PC-3 (cell line): ENCODE measurements at regions not wholly inside any gene's neighbourhood (a gene's known extent, or its start where the extent isn't known, plus 50 kb on each side); places are given as distances from the start of the nearest gene placed in this dataset.
"Not testable (repeated sequence)": the region's sequence is repeated elsewhere in the genome, so short reads cannot be mapped to it uniquely, and the experiment has no call there.

Experiments used
- ATAC-seq: fragments of 200-7000 bp; cut with Tn5 transposase; 2 replicates; pipeline ENCODE4 v1.9.1; 2020; ENCODE audit warnings: mild to moderate bottlenecking, moderate library complexity
- BruUV-seq: library from RNA; stranded (reverse); fragments of 400-500 nt; replicated peaks from 2 replicates; lab custom pipeline; 2021; lab: Mats Ljungman, UMichigan
- CTCF ChIA-PET: fragments of 300-600 bp; sonication (Branson Sonifier 250); formaldehyde crosslinking; loops from one replicate; lab custom pipeline; 2022; ENCODE audit warnings: antibody characterized with exemption; lab: Charles Lee
- POLR2A ChIA-PET: fragments of 300-600 bp; sonication (Branson Sonifier 250); formaldehyde crosslinking; loops from one replicate; lab custom pipeline; 2022; ENCODE audit warnings: antibody characterized with exemption; ENCODE audit not compliant: unreplicated experiment; lab: Charles Lee
- DNase-seq: peaks from one replicate; pipeline ENCODE4 v3.0.0-alpha.2; 2015
- H2AFZ ChIP-seq: fragments of 300-600 bp; sonication (generic); 2 replicates; pipeline ENCODE4 v1.6.0; 2016; ENCODE audit warnings: antibody characterized with exemption, low read length
- H3F3A ChIP-seq: fragments of 300-600 bp; sonication (generic); one replicate; pipeline ENCODE4 v1.6.0; 2017; ENCODE audit warnings: antibody characterized with exemption, low read length, control low read depth, mild to moderate bottlenecking; ENCODE audit not compliant: unreplicated experiment
- H3K27ac ChIP-seq: fragments of 300-600 bp; sonication (generic); 2 replicates; pipeline ENCODE4 v1.5.1; 2016; ENCODE audit warnings: mild to moderate bottlenecking, low read length
- H3K27me3 ChIP-seq: fragments of 300-600 bp; sonication (generic); 2 replicates; pipeline ENCODE4 v1.6.1; 2016; ENCODE audit warnings: low read length, mixed read lengths
- H3K36me3 ChIP-seq: fragments of 300-600 bp; sonication (generic); 2 replicates; pipeline ENCODE4 v1.6.1; 2016; ENCODE audit warnings: low read depth, mixed run types, low read length, mixed read lengths
- H3K4me1 ChIP-seq: fragments of 300-600 bp; sonication (generic); 2 replicates; pipeline ENCODE4 v1.5.1; 2016; ENCODE audit warnings: low read length; ENCODE audit not compliant: insufficient read depth
- H3K4me2 ChIP-seq: fragments of 300-600 bp; sonication (generic); 2 replicates; pipeline ENCODE4 v1.6.0; 2016; ENCODE audit warnings: low read length
- H3K4me3 ChIP-seq: fragments of 300-600 bp; sonication (generic); 2 replicates; pipeline ENCODE4 v1.5.1; 2016; ENCODE audit warnings: mild to moderate bottlenecking, low read length, mixed read lengths
- H3K79me2 ChIP-seq: fragments of 300-600 bp; sonication (generic); 2 replicates; pipeline ENCODE4 v1.6.1; 2017; ENCODE audit warnings: low read length, mixed read lengths
- H3K9ac ChIP-seq: fragments of 300-600 bp; sonication (generic); 2 replicates; pipeline ENCODE4 v1.6.0; 2016; ENCODE audit warnings: mild to moderate bottlenecking, low read length
- H3K9me2 ChIP-seq: fragments of 300-600 bp; sonication (generic); replicated peaks from 2 replicates; pipeline ENCODE4 v1.6.1; 2016; ENCODE audit warnings: mixed run types, low read length, mixed read lengths
- H3K9me3 ChIP-seq: fragments of 300-600 bp; sonication (generic); 2 replicates; pipeline ENCODE4 v1.6.1; 2016; ENCODE audit warnings: low read length, mixed read lengths
- H4K20me1 ChIP-seq: fragments of 300-600 bp; sonication (generic); 2 replicates; pipeline ENCODE4 v1.6.1; 2016; ENCODE audit warnings: low read length, mixed read lengths
- EZH2 ChIP-seq: fragments of 300-600 bp; sonication (generic); IDR thresholded peaks from one replicate; pipeline ENCODE4 v1.6.1; 2017; ENCODE audit warnings: antibody characterized with exemption, mild to moderate bottlenecking, low read length; ENCODE audit not compliant: unreplicated experiment
- EZH2phosphoT487 ChIP-seq: fragments of 300-600 bp; sonication (generic); IDR thresholded peaks from 2 replicates; pipeline ENCODE4 v1.6.1; 2018; ENCODE audit warnings: mild to moderate bottlenecking, antibody characterized with exemption, low read length, borderline replicate concordance
- intact Hi-C: fragments of 100-400 bp; cut with micrococcal nuclease; formaldehyde crosslinking; loops from 2 replicates; pipeline ENCODE4 v1.9.0; 2023
- TF ChIP-seq, protein P1 (sequence below): fragments of 300-600 bp; sonication (generic); conservative IDR thresholded peaks from 2 replicates; pipeline ENCODE4 v1.5.1; 2017; ENCODE audit warnings: antibody characterized with exemption, low read depth, mild to moderate bottlenecking, low read length

DNA sequence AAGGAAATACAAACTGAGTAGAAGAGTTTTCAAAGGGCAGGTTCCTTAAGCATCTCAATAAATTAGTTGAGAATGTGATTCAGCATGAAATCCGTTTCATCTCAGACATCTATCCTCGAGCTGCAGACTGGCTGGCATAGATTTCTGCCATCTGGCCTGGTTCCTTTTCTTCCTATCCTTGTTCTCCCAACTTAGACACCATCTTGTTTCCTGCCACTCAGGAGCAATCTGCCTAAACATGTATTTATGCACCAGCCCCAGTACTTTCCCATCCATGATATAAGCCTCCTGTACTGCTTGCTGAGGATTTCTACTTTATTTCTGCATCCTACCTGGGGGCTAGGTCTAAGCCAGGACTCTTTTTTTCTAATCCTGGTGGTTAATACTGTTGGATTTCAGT lies 359.1 kb upstream of the C11orf87 start:
- no peak for DNase-seq
- H3K36me3 ChIP-seq: no peaks in the 10 kb centered on the region
- ATAC-seq: no peak

DNA sequence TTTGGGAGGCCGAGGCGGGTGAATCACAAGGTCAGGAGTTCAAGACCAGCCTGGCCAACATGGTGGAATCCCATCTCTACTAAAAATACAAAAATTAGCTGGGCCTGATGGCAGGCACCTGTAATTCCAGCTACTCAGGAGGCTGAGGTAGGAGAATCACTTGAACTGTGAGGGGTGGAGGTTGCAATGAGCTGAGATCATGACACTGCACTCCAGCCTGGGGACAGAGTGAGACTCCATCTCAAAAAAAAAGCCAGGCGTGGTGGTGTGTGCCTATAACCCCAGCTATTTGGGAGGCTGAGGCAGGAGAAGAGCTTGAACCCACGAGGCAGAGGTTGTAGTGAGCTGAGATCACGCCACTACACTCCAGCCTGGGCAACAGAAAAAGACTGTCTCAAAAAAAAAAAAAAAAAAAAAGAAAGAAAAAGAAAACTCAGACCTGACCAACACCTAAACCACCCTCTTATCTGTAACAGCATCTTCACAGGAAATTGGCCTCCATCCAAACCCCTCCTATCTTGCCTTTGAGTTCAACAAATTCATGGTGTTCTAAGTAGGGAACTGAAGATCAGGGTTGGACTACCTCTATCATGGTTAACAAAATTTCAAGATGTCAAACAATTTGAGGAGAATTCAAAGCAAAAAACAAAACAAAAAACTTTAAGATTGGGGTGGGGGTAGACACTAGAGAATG lies 357.2 kb upstream of the C11orf87 start:
- intact Hi-C loops, H4K20me1 ChIP-seq, H3K9me2 ChIP-seq, H3F3A ChIP-seq, H3K36me3 ChIP-seq, CTCF ChIA-PET, ATAC-seq, H3K27ac ChIP-seq, DNase-seq, H3K4me2 ChIP-seq, H3K4me3 ChIP-seq, H3K27me3 ChIP-seq, H3K9ac ChIP-seq, H3K4me1 ChIP-seq, H3K9me3 ChIP-seq, BruUV-seq, H2AFZ ChIP-seq, H3K79me2 ChIP-seq, POLR2A ChIA-PET: not testable (repeated sequence)

More for the DNA sequence above, 359.1 kb upstream of the C11orf87 start:
- Histone ChIP-seq H3F3A (no peaks in the 10 kb centered on the region), H3K9me3 (no peaks in the 10 kb centered on the region), H3K9ac (no peak overlapping the region), H4K20me1 (no peaks in the 10 kb centered on the region), H3K79me2 (no peaks in the 10 kb centered on the region), H3K27ac (no peak overlapping the region), H3K9me2 (no peaks in the 10 kb centered on the region), H3K4me2 (no peak overlapping the region), H2AFZ (no peak overlapping the region), H3K4me1 (no peaks in the 10 kb centered on the region), H3K27me3 (no peaks in the 10 kb centered on the region), H3K4me3 (no peak overlapping the region)
- ChIA-PET CTCF (no interaction called here), POLR2A (no interaction called here)
- no TSS peak for BruUV-seq
- intact Hi-C loops: no loop called here
- TF ChIP-seq EZH2 (no peak), EZH2phosphoT487 (no peak)
- TF ChIP-seq, protein P1, sequence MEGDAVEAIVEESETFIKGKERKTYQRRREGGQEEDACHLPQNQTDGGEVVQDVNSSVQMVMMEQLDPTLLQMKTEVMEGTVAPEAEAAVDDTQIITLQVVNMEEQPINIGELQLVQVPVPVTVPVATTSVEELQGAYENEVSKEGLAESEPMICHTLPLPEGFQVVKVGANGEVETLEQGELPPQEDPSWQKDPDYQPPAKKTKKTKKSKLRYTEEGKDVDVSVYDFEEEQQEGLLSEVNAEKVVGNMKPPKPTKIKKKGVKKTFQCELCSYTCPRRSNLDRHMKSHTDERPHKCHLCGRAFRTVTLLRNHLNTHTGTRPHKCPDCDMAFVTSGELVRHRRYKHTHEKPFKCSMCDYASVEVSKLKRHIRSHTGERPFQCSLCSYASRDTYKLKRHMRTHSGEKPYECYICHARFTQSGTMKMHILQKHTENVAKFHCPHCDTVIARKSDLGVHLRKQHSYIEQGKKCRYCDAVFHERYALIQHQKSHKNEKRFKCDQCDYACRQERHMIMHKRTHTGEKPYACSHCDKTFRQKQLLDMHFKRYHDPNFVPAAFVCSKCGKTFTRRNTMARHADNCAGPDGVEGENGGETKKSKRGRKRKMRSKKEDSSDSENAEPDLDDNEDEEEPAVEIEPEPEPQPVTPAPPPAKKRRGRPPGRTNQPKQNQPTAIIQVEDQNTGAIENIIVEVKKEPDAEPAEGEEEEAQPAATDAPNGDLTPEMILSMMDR: no peak

DNA sequence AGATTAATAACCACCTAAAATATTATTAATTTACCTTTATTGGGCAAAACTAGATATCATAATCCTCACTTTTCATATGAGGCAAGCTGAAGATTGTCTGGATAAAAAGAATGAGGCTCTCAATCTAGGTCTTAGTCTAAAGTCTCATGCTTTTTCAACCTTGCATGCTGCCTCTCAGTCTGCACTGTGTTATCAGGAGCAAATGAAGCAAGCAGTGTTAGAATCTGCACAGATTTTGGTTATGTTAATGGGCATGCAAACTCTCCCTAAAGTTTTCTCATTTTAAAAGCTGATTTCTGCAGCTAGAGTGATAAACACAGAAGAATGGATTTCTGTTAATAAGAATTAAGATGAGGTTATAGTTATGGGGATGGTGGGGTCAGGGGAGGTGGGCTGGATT lies 350.7 kb upstream of the C11orf87 start:
- ATAC-seq: no peak
- Histone ChIP-seq H3K27me3 (peaks cover 9% of the 10 kb centered on the region; the same call in 1 of the 2 replicates), H3K9me2 (0 out of 2 replicates have a peak, but pooled peaks cover 8% of the 10 kb centered on the region), H3K4me1 (no peaks in the 10 kb centered on the region), H3K4me2 (no peak overlapping the region), H4K20me1 (no peaks in the 10 kb centered on the region), H3K36me3 (no peaks in the 10 kb centered on the region), H2AFZ (no peak overlapping the region), H3K9me3 (no peaks in the 10 kb centered on the region), H3F3A (no peaks in the 10 kb centered on the region), H3K27ac (no peak overlapping the region), H3K79me2 (no peaks in the 10 kb centered on the region), H3K4me3 (no peak overlapping the region), H3K9ac (no peak overlapping the region)
- no peak for DNase-seq
- ChIA-PET POLR2A (no interaction called here), CTCF (no interaction called here)
- intact Hi-C loops: no loop called here
- no TSS peak for BruUV-seq
- no peak for TF ChIP-seq EZH2
- TF ChIP-seq, protein P1: no peak
- TF ChIP-seq EZH2phosphoT487: no peak
